ENCODE measurements at regions not wholly inside any gene's neighbourhood (a gene's known extent, or its start where the extent isn't known, plus 50 kb on each side); places are given as distances from the start of the nearest gene placed in this dataset.

GRCh38 chr5:120086081-120086480 lies 378.0 kb upstream of the PRR16 start:
- TF ChIP-seq, protein P1, sequence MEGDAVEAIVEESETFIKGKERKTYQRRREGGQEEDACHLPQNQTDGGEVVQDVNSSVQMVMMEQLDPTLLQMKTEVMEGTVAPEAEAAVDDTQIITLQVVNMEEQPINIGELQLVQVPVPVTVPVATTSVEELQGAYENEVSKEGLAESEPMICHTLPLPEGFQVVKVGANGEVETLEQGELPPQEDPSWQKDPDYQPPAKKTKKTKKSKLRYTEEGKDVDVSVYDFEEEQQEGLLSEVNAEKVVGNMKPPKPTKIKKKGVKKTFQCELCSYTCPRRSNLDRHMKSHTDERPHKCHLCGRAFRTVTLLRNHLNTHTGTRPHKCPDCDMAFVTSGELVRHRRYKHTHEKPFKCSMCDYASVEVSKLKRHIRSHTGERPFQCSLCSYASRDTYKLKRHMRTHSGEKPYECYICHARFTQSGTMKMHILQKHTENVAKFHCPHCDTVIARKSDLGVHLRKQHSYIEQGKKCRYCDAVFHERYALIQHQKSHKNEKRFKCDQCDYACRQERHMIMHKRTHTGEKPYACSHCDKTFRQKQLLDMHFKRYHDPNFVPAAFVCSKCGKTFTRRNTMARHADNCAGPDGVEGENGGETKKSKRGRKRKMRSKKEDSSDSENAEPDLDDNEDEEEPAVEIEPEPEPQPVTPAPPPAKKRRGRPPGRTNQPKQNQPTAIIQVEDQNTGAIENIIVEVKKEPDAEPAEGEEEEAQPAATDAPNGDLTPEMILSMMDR (IDR thresholded peaks at IDR 0.05), result no peak
- TF ChIP-seq EP300 (IDR thresholded peaks at IDR 0.05), result no peak

Data from tibial nerve (tissue), 4 donors.